Upper lobe of left lung (tissue), 4 donors: ENCODE measurements at regions not wholly inside any gene's neighbourhood (a gene's known extent, or its start where the extent isn't known, plus 50 kb on each side); places are given as distances from the start of the nearest gene placed in this dataset.

Experiments
- CTCF ChIP-seq, 6 experiments: fragments of 450-650 bp in 4 of 6; fragments of 200-600 bp in 2 of 6; sonication (generic) in 2 of 6; IDR thresholded peaks; one replicate each; pipeline ENCODE4 v1.5.1; 2016 to 2019; ENCODE audit warnings: antibody characterized with exemption in 6 of 6
- POLR2A ChIP-seq, 4 donors: fragments of 450-650 bp; IDR thresholded peaks; one replicate each; pipeline ENCODE4 v1.5.1; 2016 to 2017; ENCODE audit warnings: antibody characterized with exemption in 4 of 4, mild to moderate bottlenecking in 2 of 4

GRCh38 chr11:121763526-121763925 lies 310.8 kb upstream of the SORL1-AS1 start:
- no peak for TF ChIP-seq CTCF (IDR thresholded peaks at IDR 0.05)
- no peak for TF ChIP-seq POLR2A (IDR thresholded peaks at IDR 0.05)
